CD4-positive, alpha-beta T cell treated with Interleukin-17A for 4 hours (primary cell): ENCODE measurements at regions not wholly inside any gene's neighbourhood (a gene's known extent, or its start where the extent isn't known, plus 50 kb on each side); places are given as distances from the start of the nearest gene placed in this dataset.
"Not testable (repeated sequence)": the region's sequence is repeated elsewhere in the genome, so short reads cannot be mapped to it uniquely, and the experiment has no call there.

Experiments
- DNase-seq: peaks from one replicate; pipeline ENCODE4 v3.0.0-alpha.2; 2020; ENCODE audit warnings: mixed read lengths

DNA sequence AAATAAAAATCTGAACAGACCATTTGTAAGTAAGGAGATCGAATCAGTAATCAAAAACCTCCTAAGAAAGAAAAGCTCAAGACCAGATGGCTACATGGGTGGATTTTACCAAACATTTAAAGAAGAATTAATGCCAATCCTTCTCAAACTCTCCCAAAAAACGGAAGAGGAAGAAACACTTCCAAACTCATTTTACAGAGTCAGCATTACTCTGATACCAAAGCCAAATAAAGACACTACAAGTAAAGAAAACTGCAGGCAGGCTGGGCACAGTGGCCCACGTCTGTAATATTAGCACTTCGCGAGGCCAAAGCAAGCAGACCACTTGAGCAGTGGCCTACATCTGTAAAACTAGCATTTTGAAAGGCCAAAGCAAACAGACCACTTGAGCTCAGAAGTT, 159.8 kb downstream of the DPY19L2 start:
- no peak for DNase-seq

DNA sequence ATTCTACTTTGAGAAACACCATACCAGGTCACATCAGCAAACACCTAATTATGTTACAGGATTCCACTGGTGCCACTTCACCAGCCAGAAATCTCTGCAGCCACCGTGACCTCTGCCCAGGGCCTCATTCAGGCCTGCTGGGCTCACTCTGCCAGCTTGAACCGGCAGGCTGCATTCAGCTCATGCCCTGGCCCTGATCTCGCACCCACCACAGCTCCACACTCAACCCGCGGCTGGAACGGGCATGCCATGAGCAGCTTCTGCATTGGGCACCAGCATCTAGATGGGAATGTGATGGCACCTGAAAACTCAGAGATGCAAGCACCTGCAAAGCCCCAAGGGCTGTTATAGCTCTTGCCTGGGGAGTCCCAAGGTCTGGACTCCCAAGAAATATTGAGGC, 168.7 kb downstream of the DPY19L2 start:
- no peak for DNase-seq

DNA sequence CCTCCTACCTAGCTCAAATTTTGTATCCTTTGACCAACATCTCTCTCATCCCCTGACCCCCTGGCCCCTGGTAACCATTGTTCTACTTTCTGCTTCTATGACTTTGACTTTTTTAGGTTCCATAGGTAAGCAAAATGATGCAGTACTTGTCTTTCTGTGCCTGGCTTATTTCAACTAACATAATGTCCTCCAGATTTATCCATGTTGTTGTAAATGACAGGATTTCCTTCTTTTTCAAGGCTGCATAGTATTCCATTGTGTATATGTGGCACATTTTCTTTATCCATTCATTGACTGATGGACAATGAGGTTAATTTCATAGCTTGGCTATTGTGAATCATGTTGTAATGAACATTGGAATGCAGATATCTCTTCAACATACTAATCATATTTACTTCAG, 170.1 kb downstream of the DPY19L2 start:
- no peak for DNase-seq

DNA sequence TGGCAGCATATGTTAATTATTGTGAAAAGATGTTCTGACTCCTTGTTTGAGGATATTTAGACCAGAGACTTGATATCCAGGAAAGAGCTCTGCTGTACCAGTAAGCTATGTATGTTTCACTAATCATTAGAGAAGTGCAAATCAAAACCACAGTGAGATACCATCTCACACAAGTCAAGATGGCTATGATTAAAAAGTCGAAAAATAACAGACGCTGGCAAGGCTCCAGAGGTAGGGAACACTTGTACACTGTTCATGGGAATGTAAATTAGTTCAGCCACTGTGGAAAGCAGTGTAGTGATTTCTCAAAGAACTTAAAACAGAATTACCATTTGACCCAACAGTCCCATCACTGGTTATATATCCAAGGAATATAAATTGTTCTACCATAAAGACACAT, 171.6 kb downstream of the DPY19L2 start:
- no peak for DNase-seq

DNA sequence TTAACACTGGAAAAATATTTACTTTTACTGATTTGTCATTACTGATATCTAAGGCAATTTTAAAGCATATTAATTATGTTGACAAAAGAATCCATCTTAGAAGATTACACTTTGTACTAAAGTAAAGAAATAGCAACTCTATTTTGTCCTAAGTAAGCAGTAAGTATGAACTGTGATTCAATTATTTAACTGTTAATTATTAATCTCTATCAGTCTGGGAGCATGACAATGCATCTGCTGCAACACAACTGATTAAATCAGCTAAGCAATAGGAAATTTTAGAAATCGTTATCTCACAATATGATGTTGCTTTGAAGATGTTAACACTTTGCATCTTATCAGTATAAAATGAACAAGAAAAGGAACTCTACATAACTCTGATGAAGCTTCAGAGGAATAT, 172.3 kb downstream of the DPY19L2 start:
- DNase-seq: no peak

DNA sequence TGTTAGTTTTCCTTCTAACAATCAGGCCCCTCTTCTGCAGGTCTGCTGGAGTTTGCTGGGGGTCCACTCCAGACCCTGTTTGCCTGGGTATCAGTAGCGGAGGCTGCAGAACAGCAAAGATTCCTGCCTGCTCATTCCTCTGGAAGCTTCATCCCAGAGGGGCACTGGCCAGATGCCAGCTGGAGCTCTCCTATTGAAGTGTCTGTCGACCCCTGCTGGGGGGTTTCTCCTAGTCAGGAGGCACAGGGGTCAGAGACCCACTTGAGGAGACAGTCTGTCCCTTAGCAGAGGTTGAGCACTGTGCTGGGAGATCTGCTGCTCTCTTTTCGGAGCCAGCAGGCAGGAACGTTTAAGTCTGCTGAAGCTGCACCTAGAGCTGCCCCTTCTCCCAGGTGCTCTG, 174.9 kb downstream of the DPY19L2 start:
- DNase-seq: not testable (repeated sequence)

DNA sequence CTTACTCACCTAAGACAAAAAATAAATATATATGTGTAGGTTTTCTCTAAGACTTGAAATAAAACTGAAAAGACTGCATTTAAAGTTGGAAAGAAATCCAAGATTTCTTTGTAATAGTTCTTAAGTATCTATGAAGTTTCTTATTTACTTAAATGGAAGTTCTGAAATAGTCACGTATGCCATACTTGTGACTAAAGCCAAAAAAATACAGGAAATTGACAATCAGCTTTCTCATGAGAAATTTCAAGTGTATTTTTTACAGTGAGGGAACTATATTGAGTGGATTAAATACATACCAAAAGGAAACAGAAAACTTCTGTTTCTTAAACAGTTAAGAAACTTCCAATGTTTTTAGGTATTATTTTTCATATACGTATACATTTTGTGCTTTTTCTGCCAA, 188.1 kb downstream of the DPY19L2 start:
- DNase-seq: no peak

DNA sequence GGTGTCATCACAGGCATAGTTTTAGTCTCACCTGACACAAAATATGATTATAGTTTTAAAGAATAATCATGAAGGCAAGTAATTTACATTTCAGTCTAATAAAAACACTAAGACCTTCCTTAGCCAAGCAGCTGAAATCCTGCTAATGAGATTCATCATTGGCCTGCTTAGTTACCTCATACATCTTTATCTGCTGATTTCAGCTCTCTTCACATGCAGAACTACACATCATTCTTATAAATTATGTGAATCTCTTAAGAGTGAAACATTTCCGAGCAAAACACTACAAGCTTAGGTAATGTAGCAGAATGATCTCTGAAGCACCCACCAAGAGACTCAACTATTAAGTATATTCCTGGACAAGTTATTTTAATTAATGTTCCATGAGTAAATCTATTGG, 198.1 kb downstream of the DPY19L2 start:
- no peak for DNase-seq

DNA sequence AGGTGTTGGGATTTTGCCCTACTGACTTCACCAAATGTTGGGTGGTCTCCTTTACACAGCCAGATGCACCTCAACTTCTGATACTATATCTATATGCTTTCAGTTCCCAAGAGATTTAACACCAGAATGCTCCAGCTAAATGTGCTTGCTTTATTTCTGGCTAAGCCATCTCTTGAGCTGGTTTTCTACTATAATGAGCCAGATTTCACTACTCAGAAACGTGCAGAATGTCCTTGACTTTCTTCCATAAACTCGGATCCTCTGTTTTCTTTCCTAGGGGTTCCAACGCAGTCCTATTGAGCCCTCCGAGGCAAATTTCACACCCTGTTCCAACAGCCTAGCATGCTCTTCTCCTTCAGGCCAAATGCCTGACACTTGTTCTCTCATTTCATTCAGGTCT, 200.3 kb downstream of the DPY19L2 start:
- DNase-seq: no peak

DNA sequence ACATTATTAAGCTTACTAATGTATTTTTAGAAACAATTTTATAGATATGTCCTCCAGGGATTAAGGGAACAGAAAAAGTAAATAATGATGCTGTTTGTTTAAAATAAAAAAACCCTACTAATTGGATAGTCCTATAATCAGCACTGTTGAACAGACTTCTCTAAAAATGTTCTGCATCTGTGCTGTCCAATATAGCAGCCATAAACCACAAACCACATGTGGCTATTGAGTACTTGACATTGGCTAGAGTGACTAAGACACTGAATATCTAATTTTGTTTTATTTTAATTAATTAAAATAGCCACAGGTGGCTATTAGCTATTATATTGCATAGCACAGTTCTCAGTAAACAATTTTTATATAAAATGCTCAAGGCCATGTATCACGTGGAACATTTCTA, 210.4 kb downstream of the DPY19L2 start:
- DNase-seq: no peak

DNA sequence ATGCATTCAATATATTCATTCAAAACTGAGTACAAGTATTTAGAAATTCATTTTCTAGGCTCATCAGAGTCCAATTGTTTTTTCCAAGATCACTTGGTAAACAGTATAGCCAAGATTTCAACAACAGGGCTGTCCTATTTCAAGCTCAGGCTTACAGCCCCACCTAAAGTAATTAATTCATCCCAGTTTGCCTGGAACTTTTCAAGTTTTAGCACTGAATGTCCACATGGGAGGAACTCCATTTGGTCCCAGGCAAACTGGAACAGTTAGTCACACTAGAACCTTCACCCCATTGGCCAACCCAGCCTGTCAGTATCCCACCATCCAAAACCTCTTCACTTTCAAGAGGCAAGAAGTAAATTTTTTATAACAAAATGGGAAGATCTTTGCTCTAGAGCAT, 210.9 kb downstream of the DPY19L2 start:
- no peak for DNase-seq

DNA sequence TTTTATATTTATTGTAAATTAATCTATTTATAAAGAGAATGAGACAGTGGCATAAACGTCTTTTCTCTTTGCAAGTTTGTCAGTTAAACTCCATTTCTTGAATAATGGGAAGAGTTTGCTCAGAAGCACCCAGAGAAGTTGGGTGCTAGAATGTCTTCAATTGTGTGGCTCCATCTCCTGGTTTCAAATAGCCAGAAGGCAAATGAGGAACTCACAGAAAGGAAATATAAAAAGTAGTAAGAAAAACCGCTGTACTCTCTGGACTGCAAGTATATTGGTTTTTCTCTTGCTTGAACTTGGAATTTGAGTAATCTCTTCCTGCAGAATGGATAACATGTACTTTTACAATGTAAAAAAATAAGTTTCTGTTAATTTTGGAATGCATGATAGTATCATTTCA, 217.5 kb downstream of the DPY19L2 start:
- DNase-seq: no peak

DNA sequence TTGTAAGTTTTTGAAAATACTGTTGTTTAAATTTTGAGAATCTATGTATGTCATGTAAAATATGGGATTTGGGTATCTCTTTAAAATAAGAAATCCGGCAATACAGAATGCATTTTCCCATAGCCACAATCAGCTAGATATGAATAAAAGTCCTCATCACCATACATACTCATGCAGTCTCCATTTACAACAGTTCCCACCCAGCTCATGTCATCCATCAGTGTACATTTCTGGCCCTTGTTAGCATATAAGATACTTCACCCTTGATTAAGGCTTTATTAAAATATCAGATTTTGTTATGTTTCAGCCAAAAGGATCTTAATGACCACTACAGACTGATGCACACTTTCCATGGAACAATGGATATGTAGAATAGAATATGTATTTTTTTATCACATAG, 218.0 kb downstream of the DPY19L2 start:
- DNase-seq: no peak

DNA sequence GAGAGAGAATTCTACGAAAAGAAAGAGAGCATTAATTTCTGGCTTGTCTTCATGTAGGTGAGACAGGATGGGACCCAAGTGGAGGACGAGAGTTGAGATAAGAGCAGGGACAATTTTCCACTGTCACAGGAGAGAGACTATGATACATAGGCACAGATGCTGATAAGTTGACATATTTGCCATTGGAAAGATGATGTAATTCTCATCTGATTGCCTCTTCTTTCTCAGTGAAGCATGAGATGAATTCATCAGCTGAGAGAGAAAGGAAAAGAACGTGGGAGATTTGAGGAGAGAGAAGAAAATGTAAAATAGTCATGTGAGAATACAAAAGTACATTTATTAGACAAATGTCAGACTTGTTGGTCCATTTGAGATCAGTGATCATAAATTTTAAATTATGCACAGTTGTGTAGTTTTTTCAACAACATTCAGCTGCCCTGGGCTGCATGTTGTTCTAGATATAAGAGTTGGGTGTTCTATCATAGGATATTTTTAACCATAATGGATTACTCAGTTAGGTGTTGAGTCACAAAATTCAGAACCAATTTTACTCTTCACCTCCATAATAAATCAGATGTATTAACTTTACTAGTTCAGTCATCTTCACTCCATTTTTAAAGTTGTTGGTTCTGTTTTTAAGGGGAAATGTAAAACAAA, 222.9 kb downstream of the DPY19L2 start:
- DNase-seq: no peak

DNA sequence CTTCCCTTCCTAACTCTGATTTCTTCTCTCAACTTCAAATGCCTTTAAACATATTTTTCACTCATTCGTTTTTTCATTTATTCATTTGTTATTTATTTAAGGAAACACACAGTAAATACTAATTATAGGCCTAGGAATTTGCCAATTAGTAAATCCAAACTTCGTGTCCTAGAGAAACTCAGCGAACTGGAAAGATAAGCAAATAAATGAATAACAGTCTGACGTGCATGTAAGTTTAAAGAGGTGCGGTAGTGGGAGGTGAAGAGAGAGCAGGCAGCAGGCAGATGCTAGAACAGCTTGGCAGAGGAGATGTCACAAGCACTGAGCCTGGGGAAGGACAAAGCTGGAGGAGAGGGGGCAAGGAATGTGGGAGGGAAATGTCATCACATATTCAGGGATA, 228.2 kb downstream of the DPY19L2 start:
- no peak for DNase-seq

DNA sequence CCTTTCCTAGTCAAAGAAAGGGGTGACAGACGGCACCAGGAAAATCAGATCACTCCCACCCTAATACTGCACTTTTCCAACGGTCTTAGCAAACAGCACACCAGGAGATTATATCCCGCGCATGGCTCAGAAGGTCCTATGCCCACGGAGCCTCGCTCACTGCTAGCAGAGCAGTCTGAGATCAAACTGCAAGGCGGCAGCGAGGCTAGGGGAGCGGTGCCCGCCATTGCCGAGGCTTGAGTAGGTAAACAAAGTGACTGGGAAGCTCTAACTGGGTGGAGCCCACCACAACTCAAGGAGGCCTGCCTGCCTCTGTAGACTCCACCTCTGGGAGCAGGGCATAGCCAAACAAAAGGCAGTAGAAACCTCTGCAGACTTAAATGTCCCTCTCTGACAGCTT, 233.9 kb downstream of the DPY19L2 start:
- DNase-seq: not testable (repeated sequence)

DNA sequence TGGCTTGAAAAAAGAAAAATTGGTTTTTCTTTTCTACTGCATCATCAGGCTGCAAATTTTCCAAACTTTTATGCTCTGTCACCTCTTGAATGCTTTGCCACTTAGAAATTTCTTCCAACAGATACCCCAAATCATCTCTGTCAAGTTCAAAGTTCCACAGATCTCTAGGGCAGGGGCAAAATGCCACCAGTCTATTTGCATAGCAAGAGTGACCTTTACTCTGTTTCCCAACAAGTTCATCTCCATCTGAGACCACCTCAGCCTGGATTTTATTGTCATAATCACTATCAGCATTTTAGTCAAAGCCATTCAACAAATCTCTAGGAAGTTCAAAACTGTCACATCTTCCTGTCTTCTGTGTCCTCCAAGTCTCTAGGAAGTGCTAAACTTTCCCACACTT, 240.3 kb downstream of the DPY19L2 start:
- not testable (repeated sequence) for DNase-seq

DNA sequence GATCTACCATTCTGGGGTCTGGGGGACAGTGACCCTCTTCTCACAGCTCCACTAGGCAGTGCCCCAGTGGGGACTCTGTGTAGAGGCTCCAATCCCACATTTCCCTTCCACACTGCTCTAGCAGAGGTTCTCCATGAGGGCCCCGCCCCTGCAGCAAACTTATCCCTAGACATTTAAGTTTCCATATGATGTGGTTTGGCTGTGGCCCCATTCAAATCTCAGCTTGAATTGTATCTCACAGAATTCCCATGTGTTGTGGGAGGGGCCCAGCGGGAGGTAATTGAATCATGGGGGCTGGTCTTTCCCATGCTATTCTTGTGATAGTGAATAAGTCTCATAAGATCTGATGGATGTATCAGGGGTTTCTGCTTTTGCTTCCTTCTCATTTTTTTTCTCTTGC, 241.3 kb downstream of the DPY19L2 start:
- DNase-seq: not testable (repeated sequence)

DNA sequence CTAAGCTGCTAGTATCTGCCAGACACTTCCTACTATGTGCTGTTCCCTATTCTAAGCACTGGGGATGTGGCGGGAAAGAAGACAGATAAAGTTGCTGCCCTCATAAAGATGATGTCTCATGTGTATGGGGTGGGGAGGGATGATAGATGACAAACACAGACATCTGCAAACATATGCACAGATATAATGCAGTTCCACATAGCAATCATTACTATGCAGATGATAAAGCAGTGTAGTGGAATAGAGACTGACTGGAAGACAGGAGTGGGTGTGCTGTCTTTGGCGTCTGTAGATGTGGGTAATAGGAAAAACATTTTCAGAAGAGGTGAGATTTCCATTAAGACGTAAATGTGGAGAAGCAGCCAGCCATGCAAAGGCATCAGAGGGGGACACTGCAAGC, 243.6 kb downstream of the DPY19L2 start:
- no peak for DNase-seq

DNA sequence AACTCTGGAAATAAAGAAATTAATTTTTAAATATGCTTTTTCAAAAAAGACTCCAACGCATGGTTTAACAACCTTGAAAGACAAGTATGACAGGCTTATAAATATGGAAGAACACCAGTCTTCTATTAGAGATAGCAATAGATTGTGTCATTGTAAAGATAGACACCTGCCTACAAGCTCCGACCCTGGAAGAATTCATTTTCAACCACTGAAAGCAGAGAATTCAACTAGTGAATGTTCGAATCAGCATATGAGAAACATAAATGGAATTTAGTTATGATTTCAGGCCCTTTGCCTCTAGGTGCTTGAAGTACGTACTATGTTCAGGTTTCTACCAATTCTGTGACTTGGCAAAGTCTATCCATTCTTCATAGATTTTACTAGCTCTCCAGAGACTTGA, 244.5 kb downstream of the DPY19L2 start:
- no peak for DNase-seq

DNA sequence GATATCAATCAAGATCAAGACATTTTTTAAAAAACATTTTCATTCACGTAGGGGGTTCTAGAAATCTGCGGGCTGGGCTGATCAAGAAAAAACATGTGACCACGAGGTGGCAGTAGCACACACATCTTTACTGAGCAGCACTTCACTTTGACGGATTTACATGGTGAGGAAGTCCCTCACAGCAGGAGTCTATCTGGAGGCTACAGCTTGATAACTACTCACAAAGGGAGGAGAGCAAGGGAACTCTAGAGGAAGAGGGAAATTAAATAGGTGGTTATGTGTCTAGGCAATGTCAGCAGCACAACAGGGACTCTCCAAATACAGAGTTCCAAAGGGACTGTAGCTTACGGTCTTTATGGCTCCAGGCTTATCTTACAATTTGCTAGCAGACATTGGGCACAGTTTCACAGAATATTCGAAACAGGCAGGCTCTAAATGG, 248.1 kb downstream of the DPY19L2 start:
- DNase-seq: peak; percentile 30

DNA sequence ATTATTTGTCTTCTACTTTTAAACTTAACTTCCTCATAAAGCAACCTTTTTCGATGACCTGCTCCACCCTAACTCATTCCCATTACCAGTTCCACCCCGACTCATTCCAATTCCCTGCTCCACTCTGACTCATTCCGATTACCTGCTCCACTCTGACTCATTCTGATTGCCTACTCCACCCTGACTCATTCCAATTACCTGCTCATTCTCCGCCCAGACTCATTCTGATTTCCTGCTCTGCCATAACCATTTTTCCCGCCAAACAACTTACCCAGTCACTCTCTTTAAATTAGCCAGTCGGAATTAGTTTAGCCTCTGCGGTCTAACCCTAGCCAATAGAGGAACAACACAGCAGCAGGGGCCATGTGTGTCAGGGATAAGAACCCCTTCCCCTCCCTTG, 249.1 kb downstream of the DPY19L2 start:
- no peak for DNase-seq

DNA sequence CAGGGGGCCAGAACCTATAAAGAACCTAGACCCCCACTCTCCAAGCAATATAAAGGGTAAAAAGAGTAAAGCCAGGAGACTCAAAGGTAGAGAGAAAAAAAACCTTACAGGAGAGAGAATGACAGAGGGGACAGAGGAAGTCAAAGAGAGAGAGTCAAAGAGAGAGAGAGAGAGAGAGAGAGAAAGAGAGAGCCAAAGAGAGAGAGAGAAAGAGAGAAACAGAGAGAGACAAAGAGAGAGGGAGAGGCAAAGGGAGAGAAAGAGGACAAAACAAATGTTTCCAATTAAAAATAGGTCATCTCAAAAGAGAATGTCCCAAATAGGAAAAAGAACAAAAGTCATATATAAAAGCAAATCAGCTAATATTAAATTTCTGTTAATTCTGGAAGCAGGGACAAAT, 251.5 kb downstream of the DPY19L2 start:
- DNase-seq: no peak

DNA sequence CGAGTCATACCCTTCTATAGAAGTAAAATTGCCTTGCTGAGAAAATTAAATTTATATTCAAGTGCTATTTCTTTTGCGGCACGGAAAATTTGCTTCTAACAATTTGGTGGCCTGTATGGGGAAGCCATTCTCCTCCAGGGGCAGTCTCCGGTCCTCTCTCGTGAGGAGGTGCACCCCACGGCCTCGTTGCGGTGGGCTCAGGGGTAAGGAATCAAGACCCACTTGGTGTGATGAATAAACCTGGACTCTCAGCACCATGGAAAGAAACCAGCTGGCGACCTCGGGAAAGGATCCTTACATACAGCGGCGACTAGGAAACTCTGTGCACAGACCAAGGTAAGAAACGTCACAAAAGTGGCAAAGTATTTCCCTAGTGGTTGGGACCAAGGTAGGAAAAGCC, 252.9 kb downstream of the DPY19L2 start:
- no peak for DNase-seq

DNA sequence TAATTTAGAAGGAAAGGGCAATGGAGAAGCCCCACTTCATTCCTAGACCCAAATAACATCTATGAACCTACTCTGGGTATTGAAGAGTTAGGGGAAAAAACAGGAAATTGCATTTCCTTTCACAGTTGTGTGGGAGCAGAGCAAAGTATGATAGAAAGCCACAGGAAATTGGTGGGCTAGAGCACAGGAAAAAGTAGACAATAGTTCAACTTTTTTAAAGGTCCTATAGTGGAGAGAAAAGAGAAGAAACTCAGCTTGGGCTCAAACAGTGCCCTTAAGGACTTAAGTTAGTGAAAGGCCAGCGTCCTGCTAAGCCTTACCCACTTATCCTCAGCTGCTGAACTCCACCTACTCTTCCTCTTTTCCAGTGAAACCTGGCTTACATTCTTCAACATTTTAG, 258.1 kb downstream of the DPY19L2 start:
- DNase-seq: no peak

DNA sequence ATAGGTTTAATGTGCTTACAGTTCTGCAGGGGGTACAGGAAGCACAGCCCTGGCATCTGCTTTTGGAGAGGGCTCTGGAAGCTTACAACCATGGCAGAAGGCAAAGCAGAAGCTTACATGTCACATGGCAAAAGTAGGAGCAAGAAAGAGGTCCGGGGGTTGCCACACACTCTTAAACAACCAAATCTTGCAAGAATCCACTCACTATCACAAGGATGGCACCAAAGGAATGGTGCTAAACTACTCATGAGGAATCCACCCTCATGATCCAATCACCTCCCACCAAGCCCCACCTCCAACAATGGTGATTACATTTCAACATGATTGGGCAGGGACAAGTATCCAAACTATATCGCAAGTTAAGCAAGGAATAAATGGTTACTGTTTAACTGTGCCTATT, 255.8 kb upstream of the AVPR1A start:
- DNase-seq: no peak
